Panc1 (cell line): ENCODE measurements at regions not wholly inside any gene's neighbourhood (a gene's known extent, or its start where the extent isn't known, plus 50 kb on each side); places are given as distances from the start of the nearest gene placed in this dataset.

Source experiments
- CTCF ChIP-seq: fragments of 450-650 bp; IDR thresholded peaks from 2 replicates; pipeline ENCODE4 v1.5.1; 2017; ENCODE audit warnings: mild to moderate bottlenecking
- POLR2AphosphoS5 ChIP-seq: IDR thresholded peaks from 2 replicates; pipeline ENCODE4 v1.6.1; 2012; ENCODE audit warnings: mild to moderate bottlenecking, low read depth, low read length, moderate library complexity
- REST ChIP-seq, 2 experiments: IDR thresholded peaks; 2 replicates each; pipeline ENCODE4 v1.6.1; 2011 to 2012; ENCODE audit warnings: low read depth in 2 of 2, control low read depth in 1 of 2, low read length in 1 of 2, mild to moderate bottlenecking in 1 of 2, moderate library complexity in 1 of 2; ENCODE audit not compliant: insufficient read depth in 1 of 2
- SIN3A ChIP-seq: IDR thresholded peaks from 2 replicates; pipeline ENCODE4 v1.6.1; 2012; ENCODE audit warnings: low read depth, mild to moderate bottlenecking, low read length, moderate library complexity, borderline replicate concordance; ENCODE audit not compliant: insufficient read depth
- TCF7L2 ChIP-seq: IDR thresholded peaks from 2 replicates; pipeline ENCODE4 v1.6.1; 2011; ENCODE audit warnings: mild to moderate bottlenecking, low read depth, low read length, inconsistent platforms

GRCh38 chr15:62553911-62554563 is 389.0 kb upstream of the C2CD4B start:
- TF ChIP-seq CTCF (no peak), REST (IDR thresholded peaks at IDR 0.05; ENCODE audit: insufficient read depth in 1 of 2, low read depth in 2 of 2, low read length in 1 of 2) (no peak), POLR2AphosphoS5 (no peak), TCF7L2 (no peak), SIN3A (no peak)
